ENCODE measurements at regions not wholly inside any gene's neighbourhood (a gene's known extent, or its start where the extent isn't known, plus 50 kb on each side); places are given as distances from the start of the nearest gene placed in this dataset.

DNA sequence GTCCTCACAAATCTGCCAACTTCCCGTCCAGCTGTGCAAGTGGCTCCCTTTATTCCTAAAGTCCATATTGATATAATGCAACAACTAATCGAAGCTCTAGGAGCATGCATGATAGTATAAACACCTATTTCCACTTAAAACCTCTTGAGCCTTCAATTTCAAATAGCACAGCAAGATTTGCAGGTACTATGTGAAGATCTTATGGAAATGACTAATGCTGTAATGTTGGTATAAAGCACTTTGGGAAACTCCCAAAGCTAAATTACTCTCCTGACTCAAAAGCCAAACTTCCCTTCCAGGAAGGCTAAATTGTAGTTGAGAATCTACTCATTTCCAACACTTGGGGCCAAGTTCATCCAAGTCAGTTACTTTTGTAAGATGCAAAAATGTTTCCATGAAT is 287.6 kb upstream of the CDH11 start:
- FAIRE-seq, result peak; percentile 88

DNA sequence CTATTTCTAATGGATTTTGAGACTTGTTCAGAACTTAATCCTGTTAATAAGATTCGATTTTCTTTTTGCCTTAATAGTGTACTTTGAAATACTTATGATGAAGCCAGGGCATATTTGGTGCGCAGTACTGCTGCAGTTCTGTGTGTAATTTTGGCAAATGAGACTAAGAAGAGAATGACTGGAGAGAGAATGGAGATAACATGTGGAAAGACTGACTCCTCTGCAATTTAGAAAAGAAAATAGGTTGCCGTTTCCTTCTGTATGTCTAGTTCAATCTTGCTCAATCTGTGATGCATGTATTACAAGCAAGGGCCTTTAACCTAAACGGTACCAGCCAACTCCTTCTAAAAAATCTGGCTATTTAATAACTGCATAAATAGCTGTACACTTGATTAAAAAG is 285.1 kb upstream of the CDH11 start:
- no peaks in the 10 kb centered on the region for H3K9me3 ChIP-seq (ENCODE audit: insufficient read depth, low read depth, low read length)
- no peaks in the 10 kb centered on the region for H3K36me3 ChIP-seq (ENCODE audit: insufficient read depth, low read length)
- Mint-ChIP-seq H3K27me3 (ENCODE audit: low read depth, unreplicated experiment) (peaks cover 2% of the 10 kb centered on the region), H3K4me1 (ENCODE audit: low read depth, unreplicated experiment) (peaks cover 19% of the 10 kb centered on the region), H3K36me3 (ENCODE audit: low read depth, unreplicated experiment) (no peaks in the 10 kb centered on the region), H3K27ac (ENCODE audit: unreplicated experiment) (no peak overlapping the region), H3K9me3 (ENCODE audit: unreplicated experiment) (peaks cover 1% of the 10 kb centered on the region), H3K4me3 (ENCODE audit: unreplicated experiment) (no peak overlapping the region)
- H2AFZ ChIP-seq (ENCODE audit: low read depth, low read length), result no peak overlapping the region
- H3K27me3 ChIP-seq (ENCODE audit: insufficient read depth, low read length), result no peaks in the 10 kb centered on the region
- H3K9ac ChIP-seq (ENCODE audit: low read length), result no peak overlapping the region
- H3K4me2 ChIP-seq (ENCODE audit: low read length), result no peak overlapping the region
- H4K20me1 ChIP-seq (ENCODE audit: insufficient read depth, low read length), result no peaks in the 10 kb centered on the region
- TF ChIP-seq EZH2 (IDR thresholded peaks at IDR 0.05; ENCODE audit: insufficient read depth, low read length), result no peak
- TF ChIP-seq, protein P1, sequence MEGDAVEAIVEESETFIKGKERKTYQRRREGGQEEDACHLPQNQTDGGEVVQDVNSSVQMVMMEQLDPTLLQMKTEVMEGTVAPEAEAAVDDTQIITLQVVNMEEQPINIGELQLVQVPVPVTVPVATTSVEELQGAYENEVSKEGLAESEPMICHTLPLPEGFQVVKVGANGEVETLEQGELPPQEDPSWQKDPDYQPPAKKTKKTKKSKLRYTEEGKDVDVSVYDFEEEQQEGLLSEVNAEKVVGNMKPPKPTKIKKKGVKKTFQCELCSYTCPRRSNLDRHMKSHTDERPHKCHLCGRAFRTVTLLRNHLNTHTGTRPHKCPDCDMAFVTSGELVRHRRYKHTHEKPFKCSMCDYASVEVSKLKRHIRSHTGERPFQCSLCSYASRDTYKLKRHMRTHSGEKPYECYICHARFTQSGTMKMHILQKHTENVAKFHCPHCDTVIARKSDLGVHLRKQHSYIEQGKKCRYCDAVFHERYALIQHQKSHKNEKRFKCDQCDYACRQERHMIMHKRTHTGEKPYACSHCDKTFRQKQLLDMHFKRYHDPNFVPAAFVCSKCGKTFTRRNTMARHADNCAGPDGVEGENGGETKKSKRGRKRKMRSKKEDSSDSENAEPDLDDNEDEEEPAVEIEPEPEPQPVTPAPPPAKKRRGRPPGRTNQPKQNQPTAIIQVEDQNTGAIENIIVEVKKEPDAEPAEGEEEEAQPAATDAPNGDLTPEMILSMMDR (IDR thresholded peaks at IDR 0.05; ENCODE audit: insufficient read depth, low read depth, low read length), result no peak
- no peaks in the 10 kb centered on the region for H3K79me2 ChIP-seq (ENCODE audit: insufficient read depth, low read length)
- peaks cover 17% of the 10 kb centered on the region for H3K4me1 ChIP-seq (ENCODE audit: insufficient read depth, low read length)
- no peak for DNase-seq (ENCODE audit: low read depth)
- no peak overlapping the region for H3K27ac ChIP-seq (ENCODE audit: low read depth, low read length)
- H3K4me3 ChIP-seq (ENCODE audit: insufficient read depth, low read depth, low read length), result no peak overlapping the region
- no peak for FAIRE-seq

More for the DNA sequence above, 287.6 kb upstream of the CDH11 start:
- Mint-ChIP-seq H3K9me3 (ENCODE audit: unreplicated experiment) (peaks cover 1% of the 10 kb centered on the region), H3K27me3 (ENCODE audit: low read depth, unreplicated experiment) (peaks cover 5% of the 10 kb centered on the region), H3K27ac (ENCODE audit: unreplicated experiment) (no peak overlapping the region), H3K4me1 (ENCODE audit: low read depth, unreplicated experiment) (peaks cover 37% of the 10 kb centered on the region), H3K4me3 (ENCODE audit: unreplicated experiment) (no peak overlapping the region), H3K36me3 (ENCODE audit: low read depth, unreplicated experiment) (no peaks in the 10 kb centered on the region)
- Histone ChIP-seq H4K20me1 (ENCODE audit: insufficient read depth, low read length) (no peaks in the 10 kb centered on the region), H3K9me3 (ENCODE audit: insufficient read depth, low read depth, low read length) (no peaks in the 10 kb centered on the region), H3K36me3 (ENCODE audit: insufficient read depth, low read length) (no peaks in the 10 kb centered on the region), H3K27ac (ENCODE audit: low read depth, low read length) (no peak overlapping the region), H3K79me2 (ENCODE audit: insufficient read depth, low read length) (no peaks in the 10 kb centered on the region), H3K4me3 (ENCODE audit: insufficient read depth, low read depth, low read length) (no peak overlapping the region), H3K4me1 (ENCODE audit: insufficient read depth, low read length) (peaks cover 24% of the 10 kb centered on the region), H2AFZ (ENCODE audit: low read depth, low read length) (no peak overlapping the region), H3K4me2 (ENCODE audit: low read length) (peak overlapping the region; percentile 18), H3K27me3 (ENCODE audit: insufficient read depth, low read length) (no peaks in the 10 kb centered on the region), H3K9ac (ENCODE audit: low read length) (no peak overlapping the region)
- TF ChIP-seq EZH2 (IDR thresholded peaks at IDR 0.05; ENCODE audit: insufficient read depth, low read length), result no peak
- TF ChIP-seq, protein P1 (IDR thresholded peaks at IDR 0.05; ENCODE audit: insufficient read depth, low read depth, low read length), result no peak
- DNase-seq (ENCODE audit: low read depth), result peak; percentile 46

DNA sequence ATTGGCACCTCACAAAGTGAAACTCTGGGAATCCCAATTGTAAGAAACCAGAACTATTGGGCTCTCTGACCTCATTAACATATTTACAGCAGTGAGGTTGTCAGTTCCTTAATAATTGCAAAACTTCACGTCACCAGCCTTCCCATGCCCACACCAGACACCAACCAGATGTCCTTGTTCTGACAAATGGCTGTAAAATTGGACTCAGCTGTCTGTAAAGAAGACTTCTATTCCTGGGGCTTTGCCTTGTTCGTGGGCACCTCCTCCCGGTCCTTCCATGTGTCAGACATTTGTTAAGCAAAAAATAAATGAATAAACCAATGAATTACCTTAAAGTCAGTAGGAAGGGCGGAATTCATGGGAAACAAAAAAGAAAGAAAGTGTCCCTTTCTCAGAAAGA is 284.3 kb upstream of the CDH11 start:
- no peak overlapping the region for H2AFZ ChIP-seq (ENCODE audit: low read depth, low read length)
- H3K79me2 ChIP-seq (ENCODE audit: insufficient read depth, low read length), result no peaks in the 10 kb centered on the region
- no peaks in the 10 kb centered on the region for H3K27me3 Mint-ChIP-seq (ENCODE audit: low read depth, unreplicated experiment)
- DNase-seq (ENCODE audit: low read depth) (no peak), FAIRE-seq (no peak)
- no peak for TF ChIP-seq EZH2 (IDR thresholded peaks at IDR 0.05; ENCODE audit: insufficient read depth, low read length)
- TF ChIP-seq, protein P1 (IDR thresholded peaks at IDR 0.05; ENCODE audit: insufficient read depth, low read depth, low read length), result no peak
- peaks cover 1% of the 10 kb centered on the region for H3K9me3 Mint-ChIP-seq (ENCODE audit: unreplicated experiment)
- peaks cover 14% of the 10 kb centered on the region for H3K4me1 Mint-ChIP-seq (ENCODE audit: low read depth, unreplicated experiment)
- peaks cover 17% of the 10 kb centered on the region for H3K4me1 ChIP-seq (ENCODE audit: insufficient read depth, low read length)
- H3K4me3 ChIP-seq (ENCODE audit: insufficient read depth, low read depth, low read length), result no peak overlapping the region
- no peak overlapping the region for H3K4me3 Mint-ChIP-seq (ENCODE audit: unreplicated experiment)
- H3K4me2 ChIP-seq (ENCODE audit: low read length), result no peak overlapping the region
- no peaks in the 10 kb centered on the region for H3K36me3 ChIP-seq (ENCODE audit: insufficient read depth, low read length)
- no peaks in the 10 kb centered on the region for H4K20me1 ChIP-seq (ENCODE audit: insufficient read depth, low read length)
- no peak overlapping the region for H3K9ac ChIP-seq (ENCODE audit: low read length)
- H3K27me3 ChIP-seq (ENCODE audit: insufficient read depth, low read length), result no peaks in the 10 kb centered on the region
- no peaks in the 10 kb centered on the region for H3K9me3 ChIP-seq (ENCODE audit: insufficient read depth, low read depth, low read length)
- no peaks in the 10 kb centered on the region for H3K36me3 Mint-ChIP-seq (ENCODE audit: low read depth, unreplicated experiment)
- no peak overlapping the region for H3K27ac Mint-ChIP-seq (ENCODE audit: unreplicated experiment)
- no peak overlapping the region for H3K27ac ChIP-seq (ENCODE audit: low read depth, low read length)
